ENCODE measurements at regions not wholly inside any gene's neighbourhood (a gene's known extent, or its start where the extent isn't known, plus 50 kb on each side); places are given as distances from the start of the nearest gene placed in this dataset.

- TF ChIP-seq, protein P1, sequence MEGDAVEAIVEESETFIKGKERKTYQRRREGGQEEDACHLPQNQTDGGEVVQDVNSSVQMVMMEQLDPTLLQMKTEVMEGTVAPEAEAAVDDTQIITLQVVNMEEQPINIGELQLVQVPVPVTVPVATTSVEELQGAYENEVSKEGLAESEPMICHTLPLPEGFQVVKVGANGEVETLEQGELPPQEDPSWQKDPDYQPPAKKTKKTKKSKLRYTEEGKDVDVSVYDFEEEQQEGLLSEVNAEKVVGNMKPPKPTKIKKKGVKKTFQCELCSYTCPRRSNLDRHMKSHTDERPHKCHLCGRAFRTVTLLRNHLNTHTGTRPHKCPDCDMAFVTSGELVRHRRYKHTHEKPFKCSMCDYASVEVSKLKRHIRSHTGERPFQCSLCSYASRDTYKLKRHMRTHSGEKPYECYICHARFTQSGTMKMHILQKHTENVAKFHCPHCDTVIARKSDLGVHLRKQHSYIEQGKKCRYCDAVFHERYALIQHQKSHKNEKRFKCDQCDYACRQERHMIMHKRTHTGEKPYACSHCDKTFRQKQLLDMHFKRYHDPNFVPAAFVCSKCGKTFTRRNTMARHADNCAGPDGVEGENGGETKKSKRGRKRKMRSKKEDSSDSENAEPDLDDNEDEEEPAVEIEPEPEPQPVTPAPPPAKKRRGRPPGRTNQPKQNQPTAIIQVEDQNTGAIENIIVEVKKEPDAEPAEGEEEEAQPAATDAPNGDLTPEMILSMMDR (IDR thresholded peaks at IDR 0.05), result no peak
- DNase-seq (ENCODE audit: low spot score), result no peak
- ATAC-seq (ENCODE audit: low FRiP score), result no peak
Observed at GRCh38 chr12:28050606-28051005, 78.1 kb upstream of the PTHLH start.

DNA sequence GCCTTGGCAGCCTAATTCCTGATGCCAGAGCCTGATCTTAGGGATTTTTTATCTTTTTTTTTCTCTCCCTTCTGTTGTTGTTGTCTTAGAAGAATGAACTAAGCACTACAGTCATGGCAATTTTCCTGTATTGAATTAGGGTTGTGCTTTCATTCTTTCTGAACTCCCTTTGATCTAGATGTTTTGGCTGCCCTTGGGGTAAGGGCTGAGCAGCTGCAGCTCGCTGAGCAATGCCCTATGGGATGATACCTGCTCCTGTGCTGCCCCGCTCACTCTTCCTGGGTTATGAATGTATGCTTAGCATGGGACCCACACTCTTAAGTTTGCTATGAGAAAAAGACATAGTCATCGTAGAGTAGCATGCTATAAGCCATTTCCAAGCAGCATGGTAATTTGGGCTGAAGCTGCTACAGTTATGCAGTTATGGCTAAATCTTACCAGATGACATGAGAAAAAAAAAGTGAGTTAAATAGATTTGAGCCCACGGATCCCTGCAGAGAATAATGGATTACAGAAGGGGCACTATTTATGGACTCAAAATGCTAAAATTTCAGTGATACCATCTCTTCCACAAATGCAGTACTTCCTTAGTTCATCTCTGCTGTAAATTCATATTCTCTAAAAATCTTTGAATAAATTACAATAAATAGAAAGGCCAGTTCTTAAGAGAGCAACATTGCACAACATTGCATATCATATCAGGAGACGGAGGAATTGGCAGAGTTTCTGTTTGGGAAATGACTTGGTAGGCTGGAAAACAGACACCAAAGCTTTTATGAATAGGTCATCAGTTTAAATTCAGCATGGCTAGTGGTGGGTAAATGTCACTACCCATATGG, 79.2 kb upstream of the PTHLH start:
- DNase-seq (ENCODE audit: low spot score) (no peak), ATAC-seq (ENCODE audit: low FRiP score) (no peak)
- TF ChIP-seq, protein P1 (IDR thresholded peaks at IDR 0.05), result no peak

DNA sequence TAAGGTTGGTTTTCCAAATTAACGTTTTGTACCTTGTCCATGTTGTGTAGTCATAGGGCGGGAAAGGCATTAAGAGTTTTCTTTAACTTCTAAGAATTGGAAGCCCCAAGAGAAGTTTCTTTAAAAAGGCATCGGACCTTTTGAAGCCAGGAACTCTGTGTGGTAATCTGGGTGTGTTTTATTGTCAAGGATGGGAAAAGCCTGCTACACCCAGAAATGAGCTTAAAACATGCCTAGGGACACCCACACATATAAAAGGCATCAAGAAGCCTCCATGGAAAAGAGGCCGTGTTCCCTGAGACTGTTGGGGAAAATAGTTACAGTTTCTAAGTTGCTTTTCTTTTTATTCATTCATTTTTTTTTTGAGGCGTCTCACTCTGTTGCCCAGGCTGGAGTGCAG, 81.0 kb upstream of the PTHLH start:
- TF ChIP-seq, protein P1 (IDR thresholded peaks at IDR 0.05), result no peak

GRCh38 chr12:28054583-28054982, 82.0 kb upstream of the PTHLH start:
- DNase-seq (ENCODE audit: low spot score) (no peak), ATAC-seq (ENCODE audit: low FRiP score) (no peak)
- TF ChIP-seq, protein P1 (IDR thresholded peaks at IDR 0.05), result no peak

More for the DNA sequence above, 81.0 kb upstream of the PTHLH start:
- DNase-seq (ENCODE audit: low spot score), result no peak
- ATAC-seq (ENCODE audit: low FRiP score), result no peak

GRCh38 chr12:28057856-28058615, 85.5 kb upstream of the PTHLH start:
- DNase-seq (ENCODE audit: low spot score) (no peak), ATAC-seq (ENCODE audit: low FRiP score) (no peak)
- TF ChIP-seq, protein P1 (IDR thresholded peaks at IDR 0.05), result no peak

DNA sequence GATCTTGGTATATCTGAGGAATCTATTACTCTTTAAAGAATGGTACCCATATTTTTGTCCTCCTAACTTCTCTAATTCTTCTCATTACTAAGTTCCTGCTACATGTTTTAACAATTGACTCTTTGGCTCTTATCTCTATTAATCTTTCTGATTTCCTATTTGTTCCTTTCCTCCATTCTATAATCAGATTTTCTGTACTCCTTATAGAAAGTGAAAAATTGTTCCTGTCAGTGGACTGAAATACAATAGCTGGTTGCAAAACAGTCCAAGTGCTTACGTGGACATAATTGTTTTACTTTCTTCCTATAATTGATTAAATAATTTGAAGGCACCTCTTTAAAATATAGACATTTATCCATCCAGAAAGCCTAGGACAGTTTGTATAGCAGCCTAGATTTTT, 86.7 kb upstream of the PTHLH start:
- ATAC-seq (ENCODE audit: low FRiP score), result no peak

More for the DNA sequence above, 86.7 kb upstream of the PTHLH start:
- TF ChIP-seq, protein P1 (IDR thresholded peaks at IDR 0.05), result no peak
- DNase-seq (ENCODE audit: low spot score), result no peak
